Neural cell (in vitro differentiated cells): ENCODE measurements at regions not wholly inside any gene's neighbourhood (a gene's known extent, or its start where the extent isn't known, plus 50 kb on each side); places are given as distances from the start of the nearest gene placed in this dataset.

Source experiments
- MXI1 ChIP-seq: fragments of 450-650 bp; conservative IDR thresholded peaks from 2 replicates; pipeline ENCODE4 v1.6.1; 2014; ENCODE audit warnings: antibody characterized with exemption, mild to moderate bottlenecking; ENCODE audit not compliant: poor library complexity, severe bottlenecking
- POLR2AphosphoS5 ChIP-seq: IDR thresholded peaks from 2 replicates; pipeline ENCODE4 v1.6.1; 2012
- TF ChIP-seq, protein P1 (sequence below): fragments of 450-650 bp; IDR thresholded peaks from 2 replicates; pipeline ENCODE4 v1.5.1; 2014; ENCODE audit warnings: antibody characterized with exemption, mild to moderate bottlenecking, moderate library complexity; ENCODE audit not compliant: poor library complexity, severe bottlenecking

DNA sequence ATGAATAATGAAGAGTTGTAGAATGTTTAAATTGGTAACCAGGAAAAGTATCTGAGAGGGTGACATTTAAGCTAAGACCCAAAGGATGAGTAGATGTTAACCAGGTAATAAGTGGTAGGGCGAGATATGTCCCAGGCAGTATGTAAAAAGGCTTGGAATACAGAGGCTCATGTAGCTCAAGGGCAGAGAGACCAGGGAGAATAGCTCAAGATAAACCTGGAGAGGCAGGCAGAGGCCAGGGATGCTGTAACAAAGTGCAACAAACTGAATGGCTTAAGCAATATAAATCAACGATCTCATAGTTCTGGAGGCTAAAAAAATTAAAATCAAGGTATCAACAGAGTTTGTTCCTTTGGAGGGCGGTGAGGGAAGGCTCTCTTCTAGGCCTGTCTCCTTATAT, 660.8 kb downstream of the KLHL13 start:
- TF ChIP-seq, protein P1, sequence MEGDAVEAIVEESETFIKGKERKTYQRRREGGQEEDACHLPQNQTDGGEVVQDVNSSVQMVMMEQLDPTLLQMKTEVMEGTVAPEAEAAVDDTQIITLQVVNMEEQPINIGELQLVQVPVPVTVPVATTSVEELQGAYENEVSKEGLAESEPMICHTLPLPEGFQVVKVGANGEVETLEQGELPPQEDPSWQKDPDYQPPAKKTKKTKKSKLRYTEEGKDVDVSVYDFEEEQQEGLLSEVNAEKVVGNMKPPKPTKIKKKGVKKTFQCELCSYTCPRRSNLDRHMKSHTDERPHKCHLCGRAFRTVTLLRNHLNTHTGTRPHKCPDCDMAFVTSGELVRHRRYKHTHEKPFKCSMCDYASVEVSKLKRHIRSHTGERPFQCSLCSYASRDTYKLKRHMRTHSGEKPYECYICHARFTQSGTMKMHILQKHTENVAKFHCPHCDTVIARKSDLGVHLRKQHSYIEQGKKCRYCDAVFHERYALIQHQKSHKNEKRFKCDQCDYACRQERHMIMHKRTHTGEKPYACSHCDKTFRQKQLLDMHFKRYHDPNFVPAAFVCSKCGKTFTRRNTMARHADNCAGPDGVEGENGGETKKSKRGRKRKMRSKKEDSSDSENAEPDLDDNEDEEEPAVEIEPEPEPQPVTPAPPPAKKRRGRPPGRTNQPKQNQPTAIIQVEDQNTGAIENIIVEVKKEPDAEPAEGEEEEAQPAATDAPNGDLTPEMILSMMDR: no peak
- TF ChIP-seq POLR2AphosphoS5 (no peak), MXI1 (no peak)
